HEK293 (cell line): ENCODE measurements at regions not wholly inside any gene's neighbourhood (a gene's known extent, or its start where the extent isn't known, plus 50 kb on each side); places are given as distances from the start of the nearest gene placed in this dataset.

ENCODE experiments used
- CTCF ChIA-PET: fragments of 350-600 bp; formaldehyde crosslinking; extraction: SDS; loops from one replicate; lab custom pipeline; 2021; ENCODE audit warnings: antibody characterized with exemption; lab: Yijun Ruan, JAX
- POLR2A ChIA-PET: fragments of 300-600 bp; formaldehyde crosslinking; extraction: SDS; loops from one replicate; lab custom pipeline; 2020; ENCODE audit warnings: antibody characterized with exemption, inconsistent platforms; lab: Yijun Ruan, JAX
- H3K27ac ChIP-seq: fragments of 200-500 bp; sonication (Bioruptor generic); 2 replicates; pipeline ENCODE4 v1.5.1; 2014; ENCODE audit warnings: low read depth, low read length, control low read depth, inconsistent platforms; ENCODE audit errors: extremely low read depth
- H3K36me3 ChIP-seq, 2 experiments: fragments of 200-500 bp in 1 of 2; sonication (Bioruptor generic) in 1 of 2; 1 replicate in 1 of 2; 2 replicates in 1 of 2; pipeline ENCODE4 v1.5.1; 2014 to 2017; ENCODE audit warnings: inconsistent platforms in 2 of 2, low read length in 2 of 2; ENCODE audit not compliant: control insufficient read depth in 2 of 2, insufficient read depth in 1 of 2
- H3K4me1 ChIP-seq: fragments of 200-500 bp; sonication (Bioruptor generic); 2 replicates; pipeline ENCODE4 v1.5.1; 2014; ENCODE audit warnings: mild to moderate bottlenecking, low read length, inconsistent platforms; ENCODE audit not compliant: control insufficient read depth, insufficient read depth
- H3K4me3 ChIP-seq: 2 replicates; pipeline ENCODE4 v1.5.1; 2011; ENCODE audit warnings: low read depth, mild to moderate bottlenecking, control low read depth, low read length, moderate library complexity
- H3K9me3 ChIP-seq: fragments of 200-500 bp; sonication (Bioruptor generic); 2 replicates; pipeline ENCODE4 v1.5.1; 2014; ENCODE audit warnings: low read depth, low read length, inconsistent platforms; ENCODE audit not compliant: control insufficient read depth, insufficient read depth
- HIC1 ChIP-seq: fragments of 450-650 bp; formaldehyde crosslinking; IDR thresholded peaks from 2 replicates; pipeline ENCODE4 v1.5.1; 2016; ENCODE audit warnings: missing biosample characterization, missing genetic modification characterization
- HOXA7 ChIP-seq: sonication (generic); formaldehyde crosslinking; IDR thresholded peaks from 2 replicates; pipeline ENCODE4 v1.8.1; 2022; ENCODE audit warnings: missing genetic modification reagents, borderline replicate concordance
- HOXD13 ChIP-seq: sonication (generic); formaldehyde crosslinking; IDR thresholded peaks from 2 replicates; pipeline ENCODE4 v1.8.0; 2022; ENCODE audit warnings: missing genetic modification reagents, borderline replicate concordance
- KLF10 ChIP-seq: fragments of 450-650 bp; IDR thresholded peaks from 2 replicates; pipeline ENCODE4 v1.5.1; 2018; ENCODE audit warnings: missing biosample characterization, mild to moderate bottlenecking, missing genetic modification characterization
- MYNN ChIP-seq: fragments of 450-650 bp; formaldehyde crosslinking; IDR thresholded peaks from 2 replicates; pipeline ENCODE4 v1.5.1; 2016; ENCODE audit warnings: missing biosample characterization, missing genetic modification characterization, borderline replicate concordance
- OVOL3 ChIP-seq: fragments of 450-650 bp; formaldehyde crosslinking; IDR thresholded peaks from 2 replicates; pipeline ENCODE4 v1.5.1; 2016; ENCODE audit warnings: missing biosample characterization, missing genetic modification characterization
- PRDM2 ChIP-seq: fragments of 450-650 bp; formaldehyde crosslinking; IDR thresholded peaks from 2 replicates; pipeline ENCODE4 v1.5.1; 2016; ENCODE audit warnings: missing biosample characterization, missing genetic modification characterization, borderline replicate concordance
- RBAK ChIP-seq: fragments of 450-650 bp; formaldehyde crosslinking; IDR thresholded peaks from 2 replicates; pipeline ENCODE4 v1.5.1; 2016; ENCODE audit warnings: missing biosample characterization, missing genetic modification characterization
- REPIN1 ChIP-seq: fragments of 450-650 bp; formaldehyde crosslinking; IDR thresholded peaks from 2 replicates; pipeline ENCODE4 v1.5.1; 2017; ENCODE audit warnings: missing biosample characterization, missing genetic modification characterization, low read depth
- ZBTB10 ChIP-seq: fragments of 450-650 bp; formaldehyde crosslinking; IDR thresholded peaks from 2 replicates; pipeline ENCODE4 v1.5.1; 2016; ENCODE audit warnings: missing biosample characterization, missing genetic modification characterization
- ZFP3 ChIP-seq: fragments of 450-650 bp; formaldehyde crosslinking; IDR thresholded peaks from 2 replicates; pipeline ENCODE4 v1.5.1; 2016; ENCODE audit warnings: low read depth, missing biosample characterization, missing genetic modification characterization
- ZNF146 ChIP-seq: fragments of 450-650 bp; formaldehyde crosslinking; IDR thresholded peaks from 2 replicates; pipeline ENCODE4 v1.5.1; 2016; ENCODE audit warnings: missing biosample characterization, missing genetic modification characterization
- ZNF175 ChIP-seq: fragments of 450-650 bp; formaldehyde crosslinking; IDR thresholded peaks from 2 replicates; pipeline ENCODE4 v1.5.1; 2016; ENCODE audit warnings: missing biosample characterization, missing genetic modification characterization
- ZNF280D ChIP-seq: fragments of 450-650 bp; formaldehyde crosslinking; IDR thresholded peaks from 2 replicates; pipeline ENCODE4 v1.5.1; 2016; ENCODE audit warnings: missing biosample characterization, missing genetic modification characterization
- ZNF324 ChIP-seq: fragments of 450-650 bp; formaldehyde crosslinking; IDR thresholded peaks from 2 replicates; pipeline ENCODE4 v1.5.1; 2016; ENCODE audit warnings: missing biosample characterization, missing genetic modification characterization
- ZNF626 ChIP-seq: fragments of 450-650 bp; sonication (Bioruptor Pico); formaldehyde crosslinking; IDR thresholded peaks from 2 replicates; pipeline ENCODE4 v1.5.1; 2018; ENCODE audit warnings: missing biosample characterization, missing genetic modification characterization, inconsistent platforms
- ZNF660 ChIP-seq: fragments of 450-650 bp; IDR thresholded peaks from 2 replicates; pipeline ENCODE4 v1.5.1; 2018; ENCODE audit warnings: missing biosample characterization, mild to moderate bottlenecking, missing genetic modification characterization
- ZNF830 ChIP-seq: fragments of 450-650 bp; IDR thresholded peaks from 2 replicates; pipeline ENCODE4 v1.5.0; 2018; ENCODE audit warnings: missing biosample characterization, missing genetic modification characterization, low read depth, mild to moderate bottlenecking, moderate library complexity

GRCh38 chr11:127238321-127238720 is 237.8 kb upstream of the KIRREL3 start:
- TF ChIP-seq OVOL3: no peak
- TF ChIP-seq ZNF146 (tag by site-specific recombination): no peak
- no peak for TF ChIP-seq KLF10 (tag by site-specific recombination)
- TF ChIP-seq ZBTB10 (tag by site-specific recombination): no peak
- no peak for TF ChIP-seq RBAK (tag by site-specific recombination)
- TF ChIP-seq ZNF830: no peak
- no peak for TF ChIP-seq ZNF660 (tag by site-specific recombination)
- no peak for TF ChIP-seq HOXA7 (CRISPR knock-in tag)
- TF ChIP-seq ZFP3: no peak
- TF ChIP-seq PRDM2 (tag by site-specific recombination): no peak
- no peak for TF ChIP-seq ZNF175
- no peak for TF ChIP-seq REPIN1 (tag by site-specific recombination)
- TF ChIP-seq ZNF324: no peak
- TF ChIP-seq HIC1 (tag by site-specific recombination): no peak
- TF ChIP-seq MYNN: no peak
- TF ChIP-seq HOXD13 (CRISPR knock-in tag): no peak
- TF ChIP-seq ZNF280D: no peak
- no peak for TF ChIP-seq ZNF626 (tag by site-specific recombination)
- Histone ChIP-seq H3K9me3 (no peaks in the 10 kb centered on the region), H3K4me1 (no peaks in the 10 kb centered on the region), H3K36me3 (no peaks in the 10 kb centered on the region), H3K27ac (no peak overlapping the region), H3K4me3 (no peak overlapping the region)
- POLR2A ChIA-PET: no interaction called here
- CTCF ChIA-PET: no interaction called here
